ENCODE measurements at regions not wholly inside any gene's neighbourhood (a gene's known extent, or its start where the extent isn't known, plus 50 kb on each side); places are given as distances from the start of the nearest gene placed in this dataset.

DNA sequence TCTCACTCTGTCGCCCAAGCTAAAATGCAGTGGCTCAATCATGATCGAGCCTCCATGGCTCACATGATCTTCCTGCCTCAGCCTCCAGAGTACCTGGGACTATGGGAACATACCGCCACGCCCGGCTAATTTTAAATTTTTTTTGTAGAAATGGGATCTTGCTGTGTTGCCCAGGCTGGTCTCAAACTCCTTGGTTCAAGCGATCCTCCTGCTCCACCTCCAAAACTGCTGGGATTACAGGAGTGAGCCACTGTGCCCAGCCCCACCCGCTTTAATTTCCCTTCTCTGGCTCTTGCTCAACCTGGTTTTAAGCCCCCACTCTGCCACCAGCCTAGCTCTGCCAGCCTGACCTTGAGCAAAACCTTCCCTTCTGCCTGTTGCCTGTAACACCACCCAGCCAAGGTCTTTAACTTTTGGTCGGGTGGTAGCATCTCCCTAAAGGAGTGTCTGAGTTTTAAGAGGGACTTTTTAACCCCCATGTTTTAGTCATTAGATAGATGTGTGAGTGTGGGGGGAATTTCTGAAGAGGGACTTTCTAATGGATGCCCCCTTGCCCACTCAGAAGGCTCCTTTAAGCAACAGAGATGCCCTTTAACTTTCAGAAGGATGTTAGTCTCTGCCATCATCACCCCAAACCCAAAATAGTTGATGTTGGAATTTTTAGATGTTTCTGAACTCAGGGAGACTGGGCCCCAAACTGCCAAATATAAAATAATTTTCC is 71.8 kb upstream of the FOXP4 start:
- DNase-seq (ENCODE audit: low read depth) = no peak

DNA sequence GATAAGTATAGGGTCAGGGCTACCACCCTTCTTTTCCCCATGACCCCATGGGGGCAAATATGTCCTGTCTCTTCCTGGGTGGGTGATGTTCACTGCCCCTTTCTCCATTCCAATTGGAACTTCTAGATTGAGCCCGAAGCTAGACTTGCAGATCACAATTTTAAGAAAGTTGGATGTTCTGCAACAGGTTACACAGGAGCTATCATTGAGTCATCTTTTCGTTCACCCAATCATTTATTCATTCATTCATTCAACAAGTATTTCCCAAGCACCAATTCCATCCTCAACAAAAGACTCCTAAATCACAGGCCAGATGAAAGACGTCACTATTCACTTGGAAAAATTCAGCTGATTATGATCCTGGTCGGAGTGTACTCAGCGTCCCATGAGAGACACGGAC is 71.0 kb upstream of the FOXP4 start:
- no peak for DNase-seq (ENCODE audit: low read depth)

DNA sequence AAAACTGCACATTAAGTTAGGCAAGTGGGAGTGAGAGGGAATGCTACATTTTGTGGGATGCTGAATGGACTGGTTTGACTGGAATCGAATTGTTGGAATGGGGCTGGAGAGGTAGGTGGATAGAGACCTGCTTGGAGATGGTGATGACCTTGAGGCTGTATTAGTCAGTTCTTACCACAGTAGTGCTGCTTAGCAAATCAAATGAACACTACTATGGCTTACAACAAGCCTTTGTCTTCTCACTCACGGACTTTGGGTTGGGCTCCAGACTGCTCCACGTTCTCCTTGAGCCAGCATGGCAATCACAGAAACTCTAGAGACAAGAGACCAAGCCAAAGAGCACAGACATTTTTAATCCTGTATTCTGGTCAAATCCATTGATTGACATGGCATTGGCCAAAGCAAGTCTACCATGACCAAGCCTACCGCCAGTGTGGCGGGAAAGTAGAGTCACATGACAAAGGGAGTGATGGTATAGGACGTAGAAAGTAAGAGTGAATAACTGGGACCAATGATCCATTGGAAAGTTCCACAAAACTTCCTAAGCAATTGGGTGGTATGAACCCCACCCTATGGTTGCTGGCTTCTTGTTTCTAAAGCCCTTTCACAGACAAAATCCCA is 70.3 kb upstream of the FOXP4 start:
- no peak for DNase-seq (ENCODE audit: low read depth)

DNA sequence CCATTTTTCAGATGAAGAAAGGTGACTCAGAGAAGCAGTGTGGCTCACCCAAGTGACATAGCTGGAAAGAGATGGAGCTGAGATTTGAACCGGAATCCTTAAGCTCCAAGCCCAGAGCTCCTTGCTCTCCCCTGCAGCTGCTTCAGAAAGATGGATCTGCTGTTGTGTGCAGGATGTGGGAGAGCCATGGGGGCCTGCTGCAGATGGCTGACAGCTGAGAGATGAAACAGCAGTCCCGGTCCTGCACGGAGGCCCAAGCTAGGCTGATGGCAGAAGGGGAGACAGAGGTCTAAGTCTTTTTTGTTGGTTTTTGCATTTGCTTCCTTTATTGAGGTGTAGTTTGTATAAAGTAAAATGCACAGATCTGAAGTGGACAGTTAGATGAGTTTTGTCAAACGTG is 69.8 kb upstream of the FOXP4 start:
- no peak for DNase-seq (ENCODE audit: low read depth)

DNA sequence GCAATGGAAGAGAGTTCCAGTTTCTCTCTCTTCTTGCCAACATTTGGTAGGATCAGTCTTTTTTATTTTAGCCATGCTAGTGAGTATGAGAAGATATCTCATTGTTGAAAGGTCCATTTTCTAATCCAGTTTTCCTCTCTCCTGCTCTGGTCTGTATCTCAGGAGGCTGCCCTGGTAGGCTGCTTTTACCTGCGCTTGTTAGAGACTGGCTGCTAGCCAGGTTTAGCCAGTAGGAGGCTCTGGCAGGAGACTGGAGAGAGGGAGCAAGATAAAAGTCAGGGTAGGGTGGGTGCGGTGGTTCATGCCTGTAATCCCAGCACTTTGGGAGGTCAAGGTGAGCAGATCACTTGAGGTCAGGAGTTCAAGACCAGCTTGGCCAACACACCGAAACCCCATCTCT is 68.6 kb upstream of the FOXP4 start:
- DNase-seq (ENCODE audit: low read depth) = no peak

DNA sequence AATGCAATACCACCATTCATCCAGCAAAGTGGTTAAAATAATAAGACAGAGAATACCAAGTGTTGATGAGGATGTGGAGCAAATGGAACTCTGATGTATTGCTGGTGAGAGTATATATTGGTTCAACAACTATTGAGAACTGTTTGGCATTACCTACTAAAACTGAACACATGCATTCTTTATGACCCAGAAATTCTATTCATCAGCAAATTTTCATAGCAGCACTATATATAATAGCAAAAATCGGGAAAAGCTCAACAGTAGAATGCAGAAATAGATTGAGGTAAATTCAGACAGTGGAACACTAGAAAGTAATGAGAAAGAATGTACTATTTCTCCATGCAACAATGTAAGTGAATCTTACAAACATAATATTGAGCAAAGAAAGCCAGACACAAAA is 62.2 kb upstream of the FOXP4 start:
- DNase-seq (ENCODE audit: low read depth) = no peak

DNA sequence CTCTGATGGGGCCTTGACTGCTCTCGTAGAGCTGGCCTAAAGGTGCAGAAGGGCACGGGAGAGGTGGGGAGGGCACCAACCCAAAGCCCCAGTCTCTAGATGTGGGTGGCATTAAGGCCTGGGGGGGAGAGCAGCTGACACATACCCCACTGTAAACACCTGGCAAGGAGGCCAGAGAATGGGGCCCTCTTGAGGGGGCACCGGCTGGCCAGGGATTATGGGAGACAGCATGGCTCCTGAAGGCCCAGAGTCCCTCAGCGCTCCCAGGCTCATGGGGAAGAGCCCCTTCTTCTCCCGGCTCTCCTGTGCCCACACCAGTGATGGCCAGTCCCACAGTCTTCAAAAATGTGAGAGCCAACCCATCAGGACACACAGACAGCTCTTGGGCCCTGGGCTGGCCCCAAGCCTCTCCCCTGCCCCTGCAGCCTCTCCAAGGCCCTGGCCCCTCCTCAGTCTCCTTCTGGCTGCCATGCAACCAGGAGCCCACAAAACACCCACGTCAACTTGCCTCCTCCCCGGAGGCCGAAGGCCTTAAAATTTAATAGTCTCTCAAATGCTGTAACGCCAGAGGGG is 58.2 kb upstream of the FOXP4 start:
- DNase-seq (ENCODE audit: low read depth) = no peak

DNA sequence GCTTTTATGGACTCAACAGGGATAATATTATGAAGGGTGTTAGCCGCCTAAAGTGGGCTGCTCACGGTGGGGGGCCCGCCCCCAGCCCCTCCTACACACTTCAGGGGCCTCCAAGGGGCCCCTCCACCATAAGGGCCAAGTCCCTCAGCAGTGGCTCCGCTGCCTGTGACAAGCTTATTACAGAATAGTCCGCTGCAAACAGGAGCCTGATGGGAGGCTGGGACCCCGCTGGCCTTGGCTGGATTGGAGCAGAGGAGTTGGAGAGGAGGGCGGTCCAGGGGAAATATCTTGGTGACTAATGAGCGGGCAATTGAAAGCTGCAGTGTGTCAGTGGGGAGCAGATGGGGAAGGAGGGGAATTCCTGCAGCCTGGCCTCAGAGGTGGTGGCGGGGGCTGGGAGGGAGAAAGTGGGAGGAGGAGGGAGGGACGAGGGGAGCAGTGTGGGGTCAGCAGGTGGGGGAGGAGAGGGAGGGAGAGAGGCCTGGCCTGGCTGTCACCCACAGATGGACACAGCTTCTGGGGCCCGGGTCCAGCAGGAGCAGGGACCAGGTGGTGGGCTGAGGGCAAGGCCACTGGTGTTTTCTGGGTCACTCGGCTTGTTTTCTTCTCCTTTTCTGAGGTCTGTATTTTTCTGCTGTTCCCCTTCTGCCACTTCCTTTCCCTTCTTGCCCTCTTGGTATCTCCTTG is 57.6 kb upstream of the FOXP4 start:
- DNase-seq (ENCODE audit: low read depth) = no peak

DNA sequence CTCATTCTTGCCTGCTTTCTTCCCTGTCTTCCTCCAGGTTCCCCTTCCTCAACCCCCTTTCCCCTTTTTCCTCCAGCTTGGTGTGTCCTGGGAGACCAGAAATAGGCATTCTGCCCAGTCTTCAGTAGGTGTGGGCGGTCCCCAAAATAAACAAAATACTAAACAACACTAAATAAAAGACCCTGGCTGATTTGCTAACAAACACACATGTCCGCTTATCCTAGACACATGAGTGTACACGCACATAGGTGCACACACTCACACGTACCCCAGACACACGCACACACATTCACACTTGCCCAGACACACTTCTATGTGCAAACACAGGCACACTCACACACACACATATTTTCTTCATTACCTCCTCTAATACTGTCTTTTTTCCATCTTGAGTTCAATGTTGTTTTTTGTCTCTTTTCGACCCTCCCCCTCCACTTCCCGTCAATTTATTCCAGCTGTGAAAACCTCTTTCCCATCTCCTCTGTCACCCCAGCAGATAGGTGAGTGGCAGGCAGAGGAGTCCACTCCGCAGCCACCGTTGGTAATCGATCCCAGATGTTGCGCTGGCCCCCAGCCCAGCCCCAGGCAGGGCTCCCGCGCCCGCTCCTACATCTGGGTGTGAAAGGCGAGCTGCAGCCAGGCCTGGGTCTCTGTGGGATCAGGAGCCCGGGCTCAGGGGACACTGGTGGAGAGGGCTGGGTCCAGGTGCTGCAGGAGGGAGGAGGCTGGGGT is 56.9 kb upstream of the FOXP4 start:
- no peak for DNase-seq (ENCODE audit: low read depth)

DNA sequence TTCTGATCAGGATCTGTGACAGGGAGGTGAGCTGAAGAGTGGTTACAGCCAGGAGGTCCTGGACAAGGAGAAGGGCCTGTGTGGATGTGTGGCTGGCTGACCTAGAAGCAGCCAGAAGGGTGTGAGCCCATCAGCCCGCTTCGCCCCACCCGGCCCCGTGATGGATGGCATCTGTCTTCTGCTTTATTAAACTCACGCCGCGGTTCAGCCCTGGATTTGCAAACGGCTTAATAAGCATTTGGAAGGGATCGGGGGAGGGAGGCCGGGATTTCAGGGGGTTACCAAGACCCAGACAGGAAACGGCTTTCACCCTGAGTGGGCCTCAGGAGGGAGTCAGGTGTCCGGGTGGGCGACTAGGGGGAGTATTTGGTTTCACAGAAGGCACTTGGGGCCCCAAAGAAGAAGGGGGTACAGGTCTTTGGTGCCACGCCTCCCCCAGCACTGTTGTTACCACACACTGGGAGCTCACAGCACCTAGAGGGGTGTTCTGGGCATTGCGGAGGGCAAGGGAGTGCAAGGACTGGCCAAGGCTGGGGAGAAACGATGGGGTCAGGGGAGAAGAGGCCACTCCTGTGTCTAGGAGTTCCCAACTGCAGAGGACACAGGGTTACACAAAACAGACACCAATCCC is 53.8 kb upstream of the FOXP4 start:
- DNase-seq (ENCODE audit: low read depth) = no peak

DNA sequence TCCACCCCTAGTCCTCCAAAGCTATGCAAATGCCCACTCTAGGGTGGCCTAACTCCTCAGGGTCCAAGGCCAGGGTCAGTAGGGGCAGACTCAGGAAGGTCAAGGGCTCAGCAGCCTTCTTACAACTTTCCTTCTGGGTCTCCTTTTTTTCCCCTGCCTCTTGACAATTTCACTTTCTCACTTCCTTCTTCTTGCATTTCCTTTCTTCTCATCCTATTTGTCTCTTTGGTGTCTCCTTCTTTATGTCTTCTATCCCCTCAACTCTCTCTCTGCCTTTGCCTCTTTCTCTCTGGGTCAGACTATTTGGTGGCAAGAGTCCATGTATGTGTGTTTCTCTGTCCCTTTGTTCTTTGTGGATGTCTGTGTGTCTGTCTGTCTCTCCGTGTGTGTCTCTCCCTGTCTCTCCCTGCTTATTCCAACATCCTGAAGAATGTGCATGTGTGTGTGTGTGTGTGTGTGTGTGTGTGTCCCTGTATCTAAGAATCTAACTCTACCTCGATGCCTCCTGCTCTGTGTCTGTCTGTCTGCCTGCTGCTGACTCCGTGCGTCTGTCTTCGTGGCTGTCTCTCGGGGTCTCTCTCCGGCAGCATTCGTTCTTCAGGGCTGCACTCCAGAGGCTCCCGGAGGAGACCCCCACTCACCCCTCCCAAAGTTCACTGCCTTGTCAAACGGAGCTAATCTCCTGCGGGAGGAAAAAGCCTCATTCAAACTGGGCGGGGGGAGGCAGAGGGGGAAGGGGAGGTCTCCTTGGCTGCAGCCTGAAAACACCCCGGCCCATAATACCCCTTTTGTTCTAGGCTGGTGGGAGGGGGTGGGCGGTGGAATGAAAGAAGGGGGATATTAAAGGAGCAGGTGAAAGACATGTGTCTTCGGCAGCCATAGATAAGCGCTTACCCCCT is 51.7 kb upstream of the FOXP4 start:
- DNase-seq (ENCODE audit: low read depth) = no peak
